GM21529 (cell line): ENCODE measurements at regions not wholly inside any gene's neighbourhood (a gene's known extent, or its start where the extent isn't known, plus 50 kb on each side); places are given as distances from the start of the nearest gene placed in this dataset.

Experiments used
- ATAC-seq: cut with Tn5 transposase; IDR thresholded peaks from one replicate; pipeline ENCODE4 v1.9.1; 2021; ENCODE audit not compliant: unreplicated experiment

- no peak for ATAC-seq
Observed at GRCh38 chr15:47945872-47946650, 174.7 kb upstream of the SLC24A5 start.

GRCh38 chr15:47949815-47950214 is 171.0 kb upstream of the SLC24A5 start:
- no peak for ATAC-seq

DNA sequence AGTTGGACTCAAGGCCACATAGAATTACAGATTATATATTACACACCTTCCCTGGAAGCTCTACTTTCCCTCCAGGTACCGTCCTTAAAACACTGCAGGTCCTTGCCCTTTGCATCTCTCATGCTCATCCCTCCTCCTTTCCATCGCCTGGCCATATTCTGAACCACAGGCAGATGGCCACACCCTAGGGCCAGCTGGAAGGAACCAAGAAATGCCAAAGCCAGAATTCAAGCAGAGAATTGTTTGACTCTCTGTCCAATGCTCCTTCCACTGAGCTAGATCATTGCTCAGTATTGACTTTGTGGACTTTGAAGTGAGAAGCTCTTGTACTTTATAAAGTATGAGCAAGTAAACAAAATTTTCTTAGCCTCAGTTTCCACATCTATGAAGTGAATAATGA is 170.3 kb upstream of the SLC24A5 start:
- no peak for ATAC-seq

DNA sequence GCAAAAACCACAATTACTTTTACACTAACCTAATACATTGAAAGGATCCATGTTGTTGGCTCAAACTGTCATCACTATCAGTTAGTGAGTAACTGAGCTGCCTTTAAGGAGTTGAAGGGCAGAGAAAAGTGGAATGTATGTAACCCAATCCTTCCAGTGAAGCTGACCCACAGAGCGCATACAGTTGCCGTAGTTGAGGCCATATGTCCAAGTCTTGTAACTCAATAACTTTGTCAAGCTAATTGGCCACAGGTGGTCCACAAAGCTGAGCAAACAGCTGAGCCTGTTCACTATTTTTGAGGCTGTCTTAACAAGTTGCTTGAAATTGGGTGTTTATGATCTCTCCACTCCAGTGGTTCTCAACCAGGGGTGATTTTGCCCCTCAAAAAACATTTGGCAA is 169.0 kb upstream of the SLC24A5 start:
- ATAC-seq = no peak

DNA sequence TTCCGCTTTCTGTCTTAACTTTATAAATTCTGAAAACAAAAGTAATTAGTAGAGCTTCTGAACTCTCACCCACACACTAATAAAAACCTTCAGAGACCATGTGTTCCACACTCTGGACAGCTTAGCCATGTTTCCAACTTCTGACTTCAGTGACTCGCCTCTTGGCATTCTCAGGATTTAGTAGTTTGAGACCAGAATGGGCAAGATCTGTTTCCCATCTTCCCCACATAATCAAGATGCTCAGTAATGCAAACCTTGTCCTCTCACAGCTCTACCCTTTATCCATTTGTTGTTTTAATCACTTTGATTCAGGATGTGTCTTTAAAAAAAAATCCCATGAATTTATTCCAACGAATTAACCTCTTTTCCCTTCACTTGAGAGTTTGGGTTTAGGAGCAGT is 166.6 kb upstream of the SLC24A5 start:
- ATAC-seq = no peak

DNA sequence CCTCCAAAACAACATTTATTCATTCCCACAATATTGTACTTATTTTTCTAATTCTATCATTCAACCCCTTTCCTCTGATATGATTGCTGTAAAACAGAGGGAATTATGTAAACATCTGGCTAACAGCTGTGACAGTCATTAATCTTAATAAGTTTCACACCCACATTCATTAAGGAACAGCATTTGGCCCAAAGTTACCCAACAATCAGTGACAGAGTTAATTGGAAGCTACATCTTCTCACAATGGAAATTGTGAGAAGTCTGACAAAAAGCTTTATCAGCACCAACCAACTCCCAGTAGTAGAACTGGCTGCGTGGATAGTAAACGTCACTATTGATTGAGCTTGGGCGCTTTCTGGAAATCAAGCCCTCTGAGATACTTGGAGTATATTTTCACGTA is 165.8 kb upstream of the SLC24A5 start:
- no peak for ATAC-seq

GRCh38 chr15:47959617-47960413 is 161.0 kb upstream of the SLC24A5 start:
- ATAC-seq = no peak

GRCh38 chr15:47961401-47962090 is 159.2 kb upstream of the SLC24A5 start:
- peak; percentile 91 for ATAC-seq

DNA sequence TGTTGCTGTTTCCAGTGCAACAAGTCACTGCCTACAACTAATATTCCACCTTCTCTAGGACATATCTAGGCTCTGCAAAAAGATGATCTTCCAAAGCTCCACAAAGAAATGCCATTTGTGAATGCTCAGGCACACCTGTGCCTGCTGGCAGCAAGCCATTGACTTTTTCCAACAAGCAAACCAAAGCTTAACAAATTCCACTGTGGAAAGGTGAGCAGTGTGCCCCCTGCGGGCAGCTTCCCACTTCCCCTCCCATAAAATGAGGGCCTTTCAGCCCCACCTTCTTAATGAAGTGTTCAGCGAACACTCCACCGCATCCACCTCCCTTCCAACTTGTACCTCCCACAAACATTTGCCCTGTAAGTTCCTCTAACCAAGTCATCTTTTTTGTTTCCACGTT is 157.5 kb upstream of the SLC24A5 start:
- no peak for ATAC-seq

- ATAC-seq = no peak
Observed at GRCh38 chr15:47964229-47964628, 156.6 kb upstream of the SLC24A5 start.

- no peak for ATAC-seq
Observed at GRCh38 chr15:47965297-47965696, 155.5 kb upstream of the SLC24A5 start.

GRCh38 chr15:47968593-47968992 is 152.2 kb upstream of the SLC24A5 start:
- no peak for ATAC-seq

- ATAC-seq = no peak
Observed at GRCh38 chr15:47971637-47972036, 149.2 kb upstream of the SLC24A5 start.

GRCh38 chr15:47972738-47973137 is 148.1 kb upstream of the SLC24A5 start:
- ATAC-seq = no peak

DNA sequence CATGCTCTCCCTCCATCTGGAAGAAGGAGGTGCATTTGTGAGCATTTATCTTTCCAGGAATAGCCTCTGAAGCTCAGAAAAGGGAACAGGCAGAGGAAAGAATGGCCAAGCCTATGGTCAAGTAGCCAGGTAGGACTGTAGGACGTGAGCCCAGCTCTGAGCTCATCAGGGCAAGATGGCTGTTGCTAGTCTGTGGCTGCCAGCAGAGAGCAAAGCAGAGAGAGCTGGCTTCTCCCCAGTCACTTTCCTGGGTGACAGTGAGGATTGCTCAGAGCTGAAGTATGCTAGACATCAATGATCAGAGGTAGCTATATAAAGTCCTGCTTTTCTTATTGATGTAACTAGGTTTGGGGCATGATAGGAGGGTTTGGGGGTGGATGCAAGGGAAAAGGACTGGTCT is 146.1 kb upstream of the SLC24A5 start:
- ATAC-seq = no peak

GRCh38 chr15:47975427-47975826 is 145.4 kb upstream of the SLC24A5 start:
- ATAC-seq = no peak

DNA sequence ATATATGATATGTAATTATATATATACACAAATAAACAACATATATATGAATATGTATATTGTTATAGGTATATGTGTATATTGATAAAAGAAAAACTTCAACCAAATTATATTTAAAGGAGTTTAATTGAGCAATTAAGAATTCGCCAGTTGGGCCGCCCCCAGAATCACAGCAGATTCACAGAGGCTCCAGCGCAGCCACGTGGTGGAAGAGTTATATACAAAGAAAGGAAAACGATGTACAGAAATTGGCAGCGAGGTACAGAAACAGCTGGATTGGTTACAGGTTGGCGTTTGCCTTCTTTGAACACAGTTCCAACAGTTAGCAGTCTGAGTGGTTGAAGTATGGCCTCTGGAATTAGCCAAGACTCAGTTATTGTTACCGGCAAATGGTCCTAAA is 137.3 kb upstream of the SLC24A5 start:
- no peak for ATAC-seq

- ATAC-seq = no peak
Observed at GRCh38 chr15:47985568-47985967, 135.2 kb upstream of the SLC24A5 start.

- ATAC-seq = no peak
Observed at GRCh38 chr15:47987461-47987860, 133.3 kb upstream of the SLC24A5 start.

DNA sequence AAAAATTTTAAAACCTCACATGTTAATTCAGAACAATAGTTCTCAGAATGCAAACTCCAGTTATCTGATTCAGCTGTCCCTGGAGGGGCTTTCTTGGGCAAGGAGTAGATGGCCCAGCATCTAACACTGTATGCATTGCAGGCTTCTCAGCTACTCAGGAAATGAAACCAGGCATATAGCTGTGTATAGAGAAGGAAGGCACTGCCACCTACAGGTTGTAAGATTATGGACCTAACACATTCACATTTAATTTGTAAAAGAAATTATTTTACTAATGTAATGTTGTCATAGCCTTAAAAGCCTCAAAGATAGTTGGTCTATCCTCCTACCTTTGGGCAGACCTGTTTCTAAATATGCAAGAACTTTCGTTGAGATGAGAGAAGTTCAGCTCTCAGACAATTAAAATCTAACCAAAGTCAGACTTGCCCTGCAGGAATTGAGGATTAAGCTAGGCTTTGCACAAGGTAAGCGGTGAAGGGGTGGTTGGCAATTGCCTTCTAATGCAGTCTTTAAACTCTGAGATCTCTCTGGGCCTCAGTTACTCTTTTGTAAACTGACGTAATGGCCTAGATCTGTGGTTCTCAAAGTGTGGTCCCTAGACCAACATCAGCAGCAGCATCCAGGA is 132.8 kb upstream of the SLC24A5 start:
- ATAC-seq = peak; percentile 96

GRCh38 chr15:47988564-47988963 is 132.2 kb upstream of the SLC24A5 start:
- ATAC-seq = no peak
